IMR-90 (cell line): ENCODE measurements at regions not wholly inside any gene's neighbourhood (a gene's known extent, or its start where the extent isn't known, plus 50 kb on each side); places are given as distances from the start of the nearest gene placed in this dataset.

Experiments used
- ATAC-seq: fragments of 200-7000 bp; cut with Tn5 transposase; 2 replicates; pipeline ENCODE4 v1.9.1; 2020; ENCODE audit warnings: low read depth, mild to moderate bottlenecking, moderate library complexity
- BruUV-seq: library from RNA; stranded (reverse); fragments of 400-500 nt; replicated peaks from 2 replicates; lab custom pipeline; 2021; lab: Mats Ljungman, UMichigan
- CTCF ChIA-PET: fragments of 300-600 bp; formaldehyde crosslinking; extraction: SDS; loops from one replicate; lab custom pipeline; 2021; ENCODE audit warnings: antibody characterized with exemption; lab: Yijun Ruan, JAX
- POLR2A ChIA-PET: fragments of 300-600 bp; sonication (Branson Sonifier 250); formaldehyde crosslinking; loops from one replicate; lab custom pipeline; 2022; ENCODE audit warnings: antibody characterized with exemption; ENCODE audit not compliant: unreplicated experiment; lab: Charles Lee
- DNase-seq: peaks from one replicate; pipeline ENCODE4 v3.0.0; 2013
- H2AFZ ChIP-seq: replicated peaks from 2 replicates; pipeline ENCODE3; 2013; ENCODE audit warnings: low read length, mild to moderate bottlenecking; ENCODE audit not compliant: poor library complexity
- H2AK5ac ChIP-seq: 2 replicates; pipeline ENCODE4 v1.6.1; 2013; ENCODE audit warnings: low read depth, low read length, inconsistent platforms
- H2AK9ac ChIP-seq: replicated peaks from 2 replicates; pipeline ENCODE3; 2013; ENCODE audit warnings: mild to moderate bottlenecking, low read depth, low read length, moderate library complexity; ENCODE audit not compliant: poor library complexity
- H2BK120ac ChIP-seq: 2 replicates; pipeline ENCODE4 v1.6.1; 2013; ENCODE audit warnings: low read depth, low read length, inconsistent platforms
- H2BK15ac ChIP-seq: 3 replicates; pipeline ENCODE4 v1.6.1; 2013; ENCODE audit warnings: low read depth, low read length, inconsistent platforms
- H2BK20ac ChIP-seq: 2 replicates; pipeline ENCODE4 v1.6.1; 2013; ENCODE audit warnings: low read depth, mild to moderate bottlenecking, inconsistent platforms, low read length, moderate library complexity
- H2BK5ac ChIP-seq: 2 replicates; pipeline ENCODE4 v1.6.1; 2013; ENCODE audit warnings: mild to moderate bottlenecking, low read depth, low read length, inconsistent platforms; ENCODE audit not compliant: poor library complexity, severe bottlenecking
- H3K14ac ChIP-seq: replicated peaks from 2 replicates; pipeline ENCODE4 v1.6.1; 2013; ENCODE audit warnings: low read depth, low read length, inconsistent platforms
- H3K18ac ChIP-seq: 2 replicates; pipeline ENCODE4 v1.6.1; 2013; ENCODE audit warnings: low read depth, low read length, control low read depth
- H3K23ac ChIP-seq: 2 replicates; pipeline ENCODE4 v1.6.1; 2013; ENCODE audit warnings: low read depth, low read length, inconsistent platforms
- H3K27ac ChIP-seq: 2 replicates; pipeline ENCODE4 v1.5.1; 2013; ENCODE audit warnings: mild to moderate bottlenecking, control low read depth, low read length; ENCODE audit not compliant: insufficient read depth
- H3K27me3 ChIP-seq: 2 replicates; pipeline ENCODE4 v1.6.1; 2013; ENCODE audit warnings: low read length; ENCODE audit not compliant: control insufficient read depth, insufficient read depth
- H3K36me3 ChIP-seq: 2 replicates; pipeline ENCODE4 v1.6.1; 2013; ENCODE audit warnings: low read length, mixed read lengths; ENCODE audit not compliant: control insufficient read depth, insufficient read depth
- H3K4ac ChIP-seq: 2 replicates; pipeline ENCODE4 v1.6.1; 2013; ENCODE audit warnings: low read depth, low read length, inconsistent platforms
- H3K4me1 ChIP-seq: 2 replicates; pipeline ENCODE4 v1.6.1; 2013; ENCODE audit warnings: low read length, mixed read lengths; ENCODE audit not compliant: control insufficient read depth, insufficient read depth
- H3K4me2 ChIP-seq: 2 replicates; pipeline ENCODE4 v1.6.1; 2013; ENCODE audit warnings: low read depth, mild to moderate bottlenecking, control low read depth, low read length, moderate library complexity
- H3K4me3 ChIP-seq: 2 replicates; pipeline ENCODE4 v1.5.1; 2013; ENCODE audit warnings: low read depth, mild to moderate bottlenecking, control low read depth, low read length, moderate library complexity; ENCODE audit not compliant: insufficient read depth
- H3K56ac ChIP-seq: 2 replicates; pipeline ENCODE4 v1.6.1; 2013; ENCODE audit warnings: low read length, inconsistent platforms; ENCODE audit not compliant: insufficient read depth; ENCODE audit errors: extremely low read depth
- H3K79me1 ChIP-seq, 2 experiments: 2 replicates each; pipeline ENCODE4 v1.6.1; 2013; ENCODE audit warnings: low read length in 2 of 2, inconsistent platforms in 1 of 2, low read depth in 1 of 2
- H3K9ac ChIP-seq: 2 replicates; pipeline ENCODE4 v1.6.1; 2013; ENCODE audit warnings: low read depth, low read length, control low read depth
- H3K9me1 ChIP-seq: 2 replicates; pipeline ENCODE4 v1.6.1; 2013; ENCODE audit warnings: low read length, inconsistent platforms; ENCODE audit not compliant: insufficient read depth
- H3K9me3 ChIP-seq: 2 replicates; pipeline ENCODE4 v1.6.1; 2013; ENCODE audit warnings: low read length; ENCODE audit not compliant: control insufficient read depth, insufficient read depth
- H4K20me1 ChIP-seq: 2 replicates; pipeline ENCODE4 v1.6.1; 2013; ENCODE audit warnings: low read length, inconsistent platforms; ENCODE audit not compliant: insufficient read depth
- H4K5ac ChIP-seq: 2 replicates; pipeline ENCODE4 v1.6.1; 2013; ENCODE audit warnings: mild to moderate bottlenecking, low read depth, low read length, control low read depth
- H4K8ac ChIP-seq, 2 experiments: 2 replicates each; pipeline ENCODE4 v1.6.1; 2013; ENCODE audit warnings: low read depth in 2 of 2, low read length in 2 of 2, control low read depth in 1 of 2, inconsistent platforms in 1 of 2
- H4K91ac ChIP-seq: 2 replicates; pipeline ENCODE4 v1.6.1; 2013; ENCODE audit warnings: low read depth, low read length, inconsistent platforms; ENCODE audit not compliant: insufficient read depth
- BHLHE40 ChIP-seq: fragments of 150-350 bp; IDR thresholded peaks from 2 replicates; pipeline ENCODE4 v1.6.1; 2016; ENCODE audit warnings: mild to moderate bottlenecking, low read depth, low read length
- CEBPB ChIP-seq: IDR thresholded peaks from 2 replicates; pipeline ENCODE4 v1.6.1; 2012; ENCODE audit warnings: low read depth, low read length, improper control_type of control experiment
- CHD1 ChIP-seq: IDR thresholded peaks from 2 replicates; pipeline ENCODE4 v1.6.1; 2012; ENCODE audit warnings: low read depth, low read length, improper control_type of control experiment
- CTCF ChIP-seq: conservative IDR thresholded peaks from 2 replicates; pipeline ENCODE4 v1.5.1; 2012; ENCODE audit warnings: mild to moderate bottlenecking, low read depth, low read length, improper control_type of control experiment
- ELK1 ChIP-seq: fragments of 150-350 bp; IDR thresholded peaks from 2 replicates; pipeline ENCODE4 v1.6.1; 2016; ENCODE audit warnings: low read depth, mild to moderate bottlenecking, low read length, moderate library complexity, borderline replicate concordance
- FOS ChIP-seq: fragments of 150-350 bp; IDR thresholded peaks from 2 replicates; pipeline ENCODE4 v1.6.1; 2016; ENCODE audit warnings: low read depth, low read length
- MAFK ChIP-seq: IDR thresholded peaks from 2 replicates; pipeline ENCODE4 v1.6.1; 2012; ENCODE audit warnings: low read depth, low read length, improper control_type of control experiment
- MAZ ChIP-seq: IDR thresholded peaks from 2 replicates; pipeline ENCODE4 v1.6.1; 2012; ENCODE audit warnings: low read depth, mild to moderate bottlenecking, low read length, improper control_type of control experiment, moderate library complexity, borderline replicate concordance
- MXI1 ChIP-seq: IDR thresholded peaks from 2 replicates; pipeline ENCODE4 v1.6.1; 2012; ENCODE audit warnings: low read depth, mild to moderate bottlenecking, low read length, moderate library complexity, borderline replicate concordance
- NFE2L2 ChIP-seq: fragments of 150-350 bp; IDR thresholded peaks from 2 replicates; pipeline ENCODE4 v1.6.1; 2016; ENCODE audit warnings: low read depth, mild to moderate bottlenecking, low read length
- POLR2A ChIP-seq: IDR thresholded peaks from 2 replicates; pipeline ENCODE4 v1.6.1; 2012; ENCODE audit warnings: mild to moderate bottlenecking, low read depth, low read length
- RAD21 ChIP-seq: IDR thresholded peaks from 2 replicates; pipeline ENCODE4 v1.6.1; 2012; ENCODE audit warnings: low read length, improper control_type of control experiment
- RCOR1 ChIP-seq: IDR thresholded peaks from 2 replicates; pipeline ENCODE4 v1.6.1; 2012; ENCODE audit warnings: mild to moderate bottlenecking, low read length, improper control_type of control experiment; ENCODE audit not compliant: insufficient replicate concordance
- RFX5 ChIP-seq: IDR thresholded peaks from 2 replicates; pipeline ENCODE4 v1.8.0; 2012; ENCODE audit warnings: low read depth, mild to moderate bottlenecking, low read length, moderate library complexity
- SMC3 ChIP-seq: fragments of 150-350 bp; IDR thresholded peaks from 2 replicates; pipeline ENCODE4 v1.6.1; 2016; ENCODE audit warnings: low read depth, mild to moderate bottlenecking, antibody characterized with exemption, low read length, moderate library complexity
- USF2 ChIP-seq: fragments of 150-350 bp; IDR thresholded peaks from 2 replicates; pipeline ENCODE4 v1.6.1; 2017; ENCODE audit warnings: mild to moderate bottlenecking, antibody characterized with exemption, low read length, low read depth
- WGBS, 2 experiments: methylation state at CpG; one replicate each; pipeline versions ENCODE4 v1.1.5 to v1.1.7; 2013; ENCODE audit warnings: missing lambda C conversion rate in 2 of 2; ENCODE audit not compliant: insufficient read length in 1 of 2; ENCODE audit errors: extremely low coverage in 2 of 2; 5-methylcytosine and 5-hydroxymethylcytosine counted together
- dilution Hi-C: fragments of 300-500 bp; cut with HindIII; formaldehyde crosslinking; loops from one replicate; pipeline ENCODE4 v1.14.3; 2018; ENCODE audit warnings: low sequenced_read_pairs; ENCODE audit not compliant: unreplicated experiment
- in situ Hi-C: fragments of 300-500 bp; cut with MboI; formaldehyde crosslinking; loops from 3 replicates; pipeline ENCODE4 v1.14.3; 2019; ENCODE audit warnings: low sequenced_read_pairs, inconsistent platforms, mixed read lengths
- intact Hi-C: fragments of 100-400 bp; cut with micrococcal nuclease; formaldehyde crosslinking; loops from 2 replicates; pipeline ENCODE4 v1.10.0; 2022

DNA sequence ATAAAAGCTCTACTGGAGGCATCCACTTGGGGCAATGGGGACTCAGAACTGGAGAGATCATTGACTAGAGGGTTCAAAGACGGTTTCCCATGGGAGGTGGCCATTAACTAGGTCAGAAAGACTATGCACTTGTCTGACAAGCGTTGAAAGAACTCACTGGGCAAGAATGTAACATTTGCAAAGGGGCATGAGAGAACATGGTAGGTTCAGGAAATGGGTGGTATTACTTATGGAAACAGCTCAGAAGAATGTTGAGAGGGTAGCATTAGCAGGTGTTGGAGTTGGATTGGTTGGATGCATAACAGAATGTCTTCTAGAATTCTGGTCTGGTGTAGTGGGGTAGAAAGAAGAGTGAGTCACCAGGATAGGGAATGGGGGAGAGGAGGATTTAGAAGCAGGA is 119.1 kb upstream of the CDCA7L start:
- DNase-seq (no peak), ATAC-seq (no peak)
- no peaks in the 10 kb centered on the region for H3K79me1 ChIP-seq
- no peaks in the 10 kb centered on the region for H3K36me3 ChIP-seq
- no peak overlapping the region for H3K27ac ChIP-seq
- H3K27me3 ChIP-seq, result no peaks in the 10 kb centered on the region
- WGBS, 2 experiments, result 36% methylated on average over 2 of the region's 2 CpGs; no CpG with 5 or more reads in 1 of the 2 experiments
- TF ChIP-seq MAZ, result no peak
- TF ChIP-seq USF2, result no peak
- no peak for TF ChIP-seq NFE2L2
- no peak for TF ChIP-seq RFX5
- TF ChIP-seq POLR2A, result no peak
- TF ChIP-seq MAFK, result no peak
- no peak for TF ChIP-seq RAD21
- no peak for TF ChIP-seq BHLHE40
- TF ChIP-seq FOS, result no peak
- TF ChIP-seq SMC3, result no peak
- TF ChIP-seq CTCF, result no peak
- TF ChIP-seq CEBPB, result no peak
- no peak for TF ChIP-seq ELK1
- TF ChIP-seq RCOR1, result no peak
- no peak for TF ChIP-seq CHD1
- TF ChIP-seq MXI1, result no peak
- ChIA-PET POLR2A (no interaction called here), CTCF (interaction anchor here (0.6 kb wide), 1 partner anchor 12 kb away, joined by 4 read pairs; no protein-coding TSS in a partner anchor)
- H2AK9ac ChIP-seq, result no peak overlapping the region
- no peak overlapping the region for H2AFZ ChIP-seq
- H4K20me1 ChIP-seq, result no peaks in the 10 kb centered on the region
- H2BK5ac ChIP-seq, result no peak overlapping the region
- no TSS peak for BruUV-seq
- no peak overlapping the region for H2BK120ac ChIP-seq
- intact Hi-C loops, result no loop called here
- H3K14ac ChIP-seq, result no peak overlapping the region
- no peak overlapping the region for H2BK15ac ChIP-seq
- H2AK5ac ChIP-seq, result no peak overlapping the region
- H3K18ac ChIP-seq, result no peak overlapping the region
- H2BK20ac ChIP-seq, result no peak overlapping the region
- H3K9me3 ChIP-seq, result no peaks in the 10 kb centered on the region
- H3K4ac ChIP-seq, result no peak overlapping the region
- no peak overlapping the region for H3K4me3 ChIP-seq
- no peak overlapping the region for H3K56ac ChIP-seq
- H3K9ac ChIP-seq, result no peak overlapping the region
- no peaks in the 10 kb centered on the region for H3K9me1 ChIP-seq
- H3K4me2 ChIP-seq, result no peak overlapping the region
- no peak overlapping the region for H4K91ac ChIP-seq
- H3K23ac ChIP-seq, result no peak overlapping the region
- H4K8ac ChIP-seq, result no peak overlapping the region
- H3K4me1 ChIP-seq, result no peaks in the 10 kb centered on the region
- dilution Hi-C loops, result no loop called here
- H4K5ac ChIP-seq, result no peak overlapping the region
- in situ Hi-C loops, result no loop called here
